Thoracic aorta (tissue), 2 donors: ENCODE measurements at regions not wholly inside any gene's neighbourhood (a gene's known extent, or its start where the extent isn't known, plus 50 kb on each side); places are given as distances from the start of the nearest gene placed in this dataset.
"Not testable (repeated sequence)": the region's sequence is repeated elsewhere in the genome, so short reads cannot be mapped to it uniquely, and the experiment has no call there.

ENCODE experiments used
- ATAC-seq: fragments of 150-250 bp; one replicate; pipeline ENCODE4 v1.8.0; 2017; ENCODE audit warnings: low read depth; ENCODE audit not compliant: insufficient number of reproducible peaks, low FRiP score
- DNase-seq: peaks from one replicate; pipeline ENCODE4 v3.0.0-alpha.2; 2020; ENCODE audit warnings: low spot score
- H3K27ac ChIP-seq, 2 donors: fragments of 200-600 bp; sonication (generic); 1 replicate in 1 of 2; 2 replicates in 1 of 2; pipeline ENCODE4 v1.5.1; 2016; ENCODE audit warnings: mild to moderate bottlenecking in 2 of 2, moderate library complexity in 2 of 2
- H3K27me3 ChIP-seq: fragments of 200-600 bp; sonication (generic); replicated peaks from 2 replicates; pipeline ENCODE4 v1.6.0; 2016; ENCODE audit warnings: mild to moderate bottlenecking; ENCODE audit not compliant: insufficient read depth
- H3K36me3 ChIP-seq: fragments of 200-600 bp; sonication (generic); one replicate; pipeline ENCODE4 v1.5.1; 2016
- H3K4me1 ChIP-seq, 2 donors: fragments of 200-600 bp; sonication (generic); 1 replicate in 1 of 2; 2 replicates in 1 of 2; pipeline versions ENCODE4 v1.5.1 to v1.6.0; 2016; ENCODE audit warnings: low read depth in 2 of 2, mild to moderate bottlenecking in 1 of 2; ENCODE audit not compliant: control insufficient read depth in 1 of 2
- H3K4me3 ChIP-seq: fragments of 200-600 bp; sonication (generic); 2 replicates; pipeline ENCODE4 v1.5.1; 2016; ENCODE audit warnings: mild to moderate bottlenecking
- H3K9me3 ChIP-seq: fragments of 200-600 bp; sonication (generic); 2 replicates; pipeline ENCODE4 v1.5.1; 2016
- CTCF ChIP-seq: fragments of 200-600 bp; sonication (generic); IDR thresholded peaks from one replicate; pipeline ENCODE4 v1.5.1; 2019; ENCODE audit warnings: antibody characterized with exemption

- no peak overlapping the region for H3K27ac ChIP-seq
- ATAC-seq (no peak), DNase-seq (no peak)
- no peaks in the 10 kb centered on the region for H3K36me3 ChIP-seq
- H3K9me3 ChIP-seq: no peaks in the 10 kb centered on the region
- H3K27me3 ChIP-seq: no peaks in the 10 kb centered on the region
- no peak for TF ChIP-seq CTCF
- no peak overlapping the region for H3K4me3 ChIP-seq
- no peaks in the 10 kb centered on the region for H3K4me1 ChIP-seq
These were observed 88.2 kb upstream of the THUMPD2 start for GRCh38 chr2:39867268-39867667.

DNA sequence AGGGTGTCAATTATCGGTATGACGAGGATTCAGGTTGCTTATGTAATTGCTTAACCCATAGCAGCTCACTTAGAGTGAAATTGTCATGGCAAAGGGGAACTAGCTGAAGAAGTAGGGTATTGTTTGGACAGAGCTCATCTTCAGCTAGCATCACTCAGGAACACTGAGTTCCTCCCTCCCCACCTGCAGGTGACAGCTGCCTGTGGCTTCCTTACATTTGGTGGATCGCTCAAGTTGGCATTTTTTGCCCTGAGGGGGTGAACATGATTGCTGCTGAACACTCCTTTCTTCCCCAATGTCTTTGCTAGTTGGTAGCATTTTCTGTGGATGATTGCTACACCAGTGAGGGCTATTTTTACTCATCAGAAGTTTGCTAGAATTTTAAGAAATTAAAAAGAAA is 86.7 kb upstream of the THUMPD2 start:
- no peak for DNase-seq
- no peak overlapping the region for H3K27ac ChIP-seq
- ATAC-seq: no peak

DNA sequence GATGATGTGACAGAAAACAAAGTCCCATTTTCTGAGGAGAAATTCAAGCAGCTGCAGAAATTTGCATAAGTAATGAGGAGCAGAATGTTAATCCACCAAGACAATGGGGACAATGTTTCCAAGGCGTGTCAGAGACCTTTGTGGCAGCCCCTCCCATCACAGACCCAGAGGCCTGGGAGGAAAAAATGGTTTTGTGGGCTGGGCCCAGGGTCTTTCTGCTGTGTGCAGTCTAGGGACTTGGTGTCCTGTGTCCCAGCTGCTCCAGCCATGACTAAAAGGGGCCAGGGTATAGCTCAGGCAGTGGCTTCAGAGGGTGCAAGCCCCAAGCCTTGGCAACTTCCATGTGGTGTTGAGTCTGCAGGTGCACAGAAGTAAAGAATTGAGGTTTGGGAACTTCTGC is 84.6 kb upstream of the THUMPD2 start:
- ATAC-seq, H3K27me3 ChIP-seq, DNase-seq, H3K9me3 ChIP-seq, H3K4me3 ChIP-seq, H3K27ac ChIP-seq, H3K36me3 ChIP-seq, H3K4me1 ChIP-seq: not testable (repeated sequence)

More for the DNA sequence above, 86.7 kb upstream of the THUMPD2 start:
- Histone ChIP-seq H3K9me3 (no peaks in the 10 kb centered on the region), H3K27me3 (no peaks in the 10 kb centered on the region), H3K36me3 (no peaks in the 10 kb centered on the region), H3K4me3 (no peak overlapping the region), H3K4me1 (no peaks in the 10 kb centered on the region)
- no peak for TF ChIP-seq CTCF

- no peaks in the 10 kb centered on the region for H3K4me1 ChIP-seq
- ATAC-seq (no peak), DNase-seq (no peak)
- no peaks in the 10 kb centered on the region for H3K27me3 ChIP-seq
- no peaks in the 10 kb centered on the region for H3K36me3 ChIP-seq
- no peak for TF ChIP-seq CTCF
- no peak overlapping the region for H3K4me3 ChIP-seq
- H3K27ac ChIP-seq: no peak overlapping the region
- H3K9me3 ChIP-seq: no peaks in the 10 kb centered on the region
These were observed 81.5 kb upstream of the THUMPD2 start for GRCh38 chr2:39860538-39860937.

- H3K4me1 ChIP-seq: no peaks in the 10 kb centered on the region
- no peak overlapping the region for H3K27ac ChIP-seq
- DNase-seq (no peak), ATAC-seq (no peak)
- no peaks in the 10 kb centered on the region for H3K36me3 ChIP-seq
- no peaks in the 10 kb centered on the region for H3K9me3 ChIP-seq
- TF ChIP-seq CTCF: no peak
- no peak overlapping the region for H3K4me3 ChIP-seq
- no peaks in the 10 kb centered on the region for H3K27me3 ChIP-seq
These were observed 79.6 kb upstream of the THUMPD2 start for GRCh38 chr2:39858677-39859076.

DNA sequence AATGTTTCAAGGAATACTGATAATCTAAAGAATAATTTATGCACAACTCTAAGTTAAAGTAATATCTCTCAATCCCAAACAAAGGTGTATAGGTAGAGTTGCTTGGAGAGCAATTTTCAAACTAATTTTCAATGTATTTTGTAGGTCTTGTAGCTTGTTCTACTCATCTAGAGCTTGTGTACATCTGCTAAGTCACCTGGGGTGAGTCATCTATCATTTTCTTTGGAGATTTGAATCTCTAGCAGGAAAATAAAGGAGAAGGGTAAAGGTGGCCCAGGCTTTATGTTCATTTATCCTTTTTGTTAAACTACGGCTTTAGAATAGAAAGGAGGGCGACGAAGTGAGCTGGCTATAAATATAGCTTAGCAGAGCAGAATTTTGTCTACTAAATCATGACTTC is 76.8 kb upstream of the THUMPD2 start:
- no peak for TF ChIP-seq CTCF
- Histone ChIP-seq H3K36me3 (no peaks in the 10 kb centered on the region), H3K27ac (no peak overlapping the region), H3K4me1 (peaks cover 7 to 11% of the 10 kb centered on the region in 2 donors), H3K27me3 (no peaks in the 10 kb centered on the region), H3K4me3 (no peak overlapping the region), H3K9me3 (no peaks in the 10 kb centered on the region)
- ATAC-seq (no peak), DNase-seq (no peak)
